Right atrium auricular region (tissue), 2 donors: ENCODE measurements at regions not wholly inside any gene's neighbourhood (a gene's known extent, or its start where the extent isn't known, plus 50 kb on each side); places are given as distances from the start of the nearest gene placed in this dataset.

Source experiments
- DNase-seq: peaks from one replicate; pipeline ENCODE4 v3.0.0-alpha.2; 2019; ENCODE audit warnings: low spot score
- H3K27ac ChIP-seq, 2 donors: fragments of 200-600 bp; sonication (generic); 1 replicate in 1 of 2; 2 replicates in 1 of 2; pipeline ENCODE4 v1.5.1; 2016 to 2019
- H3K27me3 ChIP-seq, 2 donors: fragments of 200-600 bp; sonication (generic); one replicate each; pipeline versions ENCODE4 v1.5.1 to v1.6.0; 2017 to 2019
- H3K36me3 ChIP-seq: fragments of 200-600 bp; sonication (generic); one replicate; pipeline ENCODE4 v1.5.1; 2016
- H3K4me1 ChIP-seq, 2 donors: fragments of 200-600 bp; sonication (generic); one replicate each; pipeline versions ENCODE4 v1.5.1 to v1.6.0; 2017 to 2019
- H3K4me3 ChIP-seq, 2 donors: fragments of 200-600 bp; sonication (generic); 1 replicate in 1 of 2; 2 replicates in 1 of 2; pipeline ENCODE4 v1.5.1; 2017 to 2019; ENCODE audit warnings: mild to moderate bottlenecking in 1 of 2, moderate library complexity in 1 of 2
- H3K9me3 ChIP-seq, 2 donors: fragments of 200-600 bp; sonication (generic); one replicate each; pipeline ENCODE4 v1.5.1; 2019
- TF ChIP-seq, protein P1 (sequence below), 2 donors: fragments of 200-600 bp; sonication (generic); IDR thresholded peaks; one replicate each; pipeline ENCODE4 v1.5.1; 2019; ENCODE audit warnings: antibody characterized with exemption in 2 of 2

DNA sequence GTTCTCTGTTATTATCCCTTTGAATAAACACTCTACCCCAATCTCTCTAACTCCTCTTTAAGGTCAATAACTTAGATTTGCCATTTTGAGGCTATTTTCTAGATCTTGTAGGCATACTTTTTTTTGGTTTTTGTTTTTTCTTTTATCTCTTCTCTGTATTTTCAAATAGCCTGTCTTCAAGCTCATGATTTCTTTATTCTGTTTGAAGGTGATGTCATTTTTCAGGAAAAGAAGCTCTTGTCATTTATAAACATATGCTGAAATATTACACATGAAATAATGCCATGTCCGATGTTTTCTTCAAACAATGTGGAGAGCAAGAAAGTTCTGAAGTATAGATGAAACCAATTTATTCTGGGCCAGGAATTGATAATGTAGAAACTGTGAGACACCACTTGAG, 57.5 kb upstream of the CABCOCO1 start:
- Histone ChIP-seq H3K4me1 (no peaks in the 10 kb centered on the region), H3K27ac (no peak overlapping the region), H3K27me3 (no peaks in the 10 kb centered on the region), H3K9me3 (no peaks in the 10 kb centered on the region), H3K4me3 (no peak overlapping the region), H3K36me3 (no peaks in the 10 kb centered on the region)
- TF ChIP-seq, protein P1, sequence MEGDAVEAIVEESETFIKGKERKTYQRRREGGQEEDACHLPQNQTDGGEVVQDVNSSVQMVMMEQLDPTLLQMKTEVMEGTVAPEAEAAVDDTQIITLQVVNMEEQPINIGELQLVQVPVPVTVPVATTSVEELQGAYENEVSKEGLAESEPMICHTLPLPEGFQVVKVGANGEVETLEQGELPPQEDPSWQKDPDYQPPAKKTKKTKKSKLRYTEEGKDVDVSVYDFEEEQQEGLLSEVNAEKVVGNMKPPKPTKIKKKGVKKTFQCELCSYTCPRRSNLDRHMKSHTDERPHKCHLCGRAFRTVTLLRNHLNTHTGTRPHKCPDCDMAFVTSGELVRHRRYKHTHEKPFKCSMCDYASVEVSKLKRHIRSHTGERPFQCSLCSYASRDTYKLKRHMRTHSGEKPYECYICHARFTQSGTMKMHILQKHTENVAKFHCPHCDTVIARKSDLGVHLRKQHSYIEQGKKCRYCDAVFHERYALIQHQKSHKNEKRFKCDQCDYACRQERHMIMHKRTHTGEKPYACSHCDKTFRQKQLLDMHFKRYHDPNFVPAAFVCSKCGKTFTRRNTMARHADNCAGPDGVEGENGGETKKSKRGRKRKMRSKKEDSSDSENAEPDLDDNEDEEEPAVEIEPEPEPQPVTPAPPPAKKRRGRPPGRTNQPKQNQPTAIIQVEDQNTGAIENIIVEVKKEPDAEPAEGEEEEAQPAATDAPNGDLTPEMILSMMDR (IDR thresholded peaks at IDR 0.05): no peak
- no peak for DNase-seq

DNA sequence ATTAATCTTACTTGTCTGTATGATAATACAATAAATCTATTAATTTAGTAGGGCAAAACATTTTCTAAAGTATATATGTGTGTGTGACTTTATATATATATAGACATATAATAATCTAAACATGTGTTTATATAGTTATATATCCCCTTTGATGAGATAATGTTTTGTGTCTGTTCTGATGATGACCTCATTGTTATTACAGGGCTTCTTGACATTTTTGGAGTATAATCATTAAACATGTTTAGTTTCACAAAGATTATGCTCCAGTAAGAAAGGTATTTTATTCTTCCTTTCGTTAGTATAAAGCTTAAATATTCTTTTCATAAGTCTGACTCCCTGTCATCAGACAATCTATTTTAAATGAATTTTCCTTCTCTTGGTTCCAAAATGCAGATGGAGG, 62.3 kb upstream of the CABCOCO1 start:
- TF ChIP-seq, protein P1 (IDR thresholded peaks at IDR 0.05): no peak
- no peak for DNase-seq
- H3K27ac ChIP-seq: no peak overlapping the region
- H3K4me1 ChIP-seq: no peaks in the 10 kb centered on the region
- H3K4me3 ChIP-seq: no peak overlapping the region
- no peaks in the 10 kb centered on the region for H3K27me3 ChIP-seq
- H3K36me3 ChIP-seq: no peaks in the 10 kb centered on the region
- no peaks in the 10 kb centered on the region for H3K9me3 ChIP-seq

DNA sequence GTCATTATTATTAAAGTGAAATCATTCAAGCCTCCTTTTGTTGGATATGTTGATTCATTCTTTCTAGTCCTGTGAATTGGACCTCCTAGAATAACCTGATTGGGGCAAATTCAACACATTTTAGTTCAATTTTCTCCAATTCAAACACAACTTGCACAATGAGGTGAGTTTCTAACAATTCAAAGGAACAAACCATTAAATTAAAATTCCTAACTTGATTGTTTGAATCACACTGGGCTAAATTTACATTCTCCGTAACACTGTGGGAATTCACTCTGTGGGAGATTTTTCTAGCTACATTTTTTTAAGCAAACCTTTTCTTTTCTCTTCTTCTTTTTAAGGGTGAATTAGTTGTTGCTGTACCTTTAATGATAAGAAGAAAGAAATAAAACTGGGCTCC, 68.3 kb upstream of the CABCOCO1 start:
- Histone ChIP-seq H3K36me3 (no peaks in the 10 kb centered on the region), H3K4me1 (no peaks in the 10 kb centered on the region), H3K9me3 (no peaks in the 10 kb centered on the region), H3K27me3 (no peaks in the 10 kb centered on the region), H3K27ac (no peak overlapping the region), H3K4me3 (no peak overlapping the region)
- TF ChIP-seq, protein P1 (IDR thresholded peaks at IDR 0.05): no peak
- DNase-seq: no peak

DNA sequence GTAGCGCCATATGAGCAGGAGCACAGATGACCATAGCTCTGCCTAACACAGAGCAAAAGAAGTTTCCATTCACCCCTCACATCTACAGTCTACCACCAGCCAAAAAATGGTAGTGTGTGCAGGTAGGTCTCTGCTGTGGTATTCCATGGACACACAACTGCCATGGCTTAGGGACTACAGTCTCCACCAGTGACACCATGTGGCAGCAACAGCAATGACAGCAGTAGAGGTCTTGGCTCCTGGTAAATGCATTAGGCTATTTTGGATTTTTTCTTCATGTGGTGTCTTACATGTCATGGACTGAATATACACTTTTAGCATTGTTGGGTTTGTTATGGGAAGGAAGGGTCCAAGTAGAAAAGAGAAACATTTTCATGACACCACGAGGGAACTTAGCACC, 70.1 kb upstream of the CABCOCO1 start:
- H3K27me3 ChIP-seq: no peaks in the 10 kb centered on the region
- H3K27ac ChIP-seq: no peak overlapping the region
- no peaks in the 10 kb centered on the region for H3K36me3 ChIP-seq
- H3K4me3 ChIP-seq: no peak overlapping the region
- no peaks in the 10 kb centered on the region for H3K9me3 ChIP-seq
- TF ChIP-seq, protein P1 (IDR thresholded peaks at IDR 0.05): peak in 1 of 2 donors; percentile 20
- H3K4me1 ChIP-seq: no peaks in the 10 kb centered on the region
- DNase-seq: no peak

DNA sequence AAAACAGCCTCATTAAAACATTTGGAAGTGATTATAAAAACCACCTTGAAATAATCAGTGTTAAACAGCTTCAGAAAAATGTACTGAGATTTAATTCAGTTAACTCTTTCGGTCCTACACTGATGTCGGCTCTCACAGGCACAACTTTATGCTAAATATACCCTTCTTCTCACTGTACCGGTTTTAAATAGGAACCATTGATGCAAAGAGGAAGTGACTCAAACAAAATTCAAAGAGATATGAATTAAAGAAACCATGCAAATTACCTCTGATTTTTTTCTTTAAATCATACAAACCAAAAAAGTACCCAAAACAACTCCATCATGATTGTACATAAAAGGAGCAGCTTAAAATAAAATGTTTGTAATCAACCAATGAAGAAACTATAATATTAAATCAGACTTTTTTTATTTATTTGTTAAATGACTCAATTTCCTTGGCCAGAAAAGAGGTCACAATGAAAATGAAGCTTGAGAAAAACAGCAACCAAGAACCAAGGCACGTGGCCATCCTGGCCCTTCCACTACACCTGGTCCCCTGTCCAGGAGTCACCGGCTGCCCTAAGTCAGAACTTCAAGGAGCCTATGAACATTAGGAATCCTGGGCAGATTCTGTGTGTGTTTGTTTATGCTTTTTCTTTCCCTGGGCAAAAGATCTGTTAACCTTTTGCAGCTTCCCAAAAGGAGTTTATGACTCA, 73.0 kb upstream of the CABCOCO1 start:
- no peak overlapping the region for H3K27ac ChIP-seq
- H3K4me3 ChIP-seq: no peak overlapping the region
- H3K9me3 ChIP-seq: no peaks in the 10 kb centered on the region
- DNase-seq: no peak
- TF ChIP-seq, protein P1 (IDR thresholded peaks at IDR 0.05): no peak
- no peaks in the 10 kb centered on the region for H3K36me3 ChIP-seq
- no peaks in the 10 kb centered on the region for H3K27me3 ChIP-seq
- no peaks in the 10 kb centered on the region for H3K4me1 ChIP-seq

DNA sequence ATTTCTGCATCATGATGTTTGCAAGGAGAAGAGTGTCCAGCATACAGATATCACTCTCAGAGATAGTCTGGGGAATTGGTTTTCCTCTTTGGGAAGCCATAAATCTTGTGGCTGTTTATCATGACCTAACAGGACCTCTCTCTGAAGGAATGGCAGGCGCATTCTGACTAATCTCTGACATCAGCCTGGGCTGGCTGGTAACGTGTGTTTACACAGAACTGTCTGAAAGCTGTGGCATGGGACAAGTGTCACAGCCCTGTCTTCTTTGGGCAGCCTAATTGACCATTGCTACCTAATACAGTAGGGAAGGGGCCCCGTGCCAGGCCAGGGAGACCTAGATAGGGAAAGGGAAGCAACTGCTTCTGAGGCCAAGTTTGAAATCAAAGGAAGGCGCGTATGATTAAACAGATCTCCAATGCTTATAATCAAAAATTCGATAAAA, 73.9 kb upstream of the CABCOCO1 start:
- Histone ChIP-seq H3K36me3 (no peaks in the 10 kb centered on the region), H3K4me3 (no peak overlapping the region), H3K9me3 (no peaks in the 10 kb centered on the region), H3K27me3 (no peaks in the 10 kb centered on the region), H3K27ac (no peak overlapping the region), H3K4me1 (no peaks in the 10 kb centered on the region)
- TF ChIP-seq, protein P1 (IDR thresholded peaks at IDR 0.05): no peak
- DNase-seq: no peak
